22Rv1 (cell line): ENCODE measurements at regions not wholly inside any gene's neighbourhood (a gene's known extent, or its start where the extent isn't known, plus 50 kb on each side); places are given as distances from the start of the nearest gene placed in this dataset.

ENCODE experiments used
- H3K27ac ChIP-seq: fragments of 450-650 bp; 2 replicates; pipeline ENCODE4 v1.5.1; 2017
- CTCF ChIP-seq: fragments of 450-650 bp; IDR thresholded peaks from 2 replicates; pipeline ENCODE4 v1.5.1; 2017; ENCODE audit warnings: mild to moderate bottlenecking
- ZFX ChIP-seq: fragments of 450-650 bp; IDR thresholded peaks from 2 replicates; pipeline ENCODE4 v1.6.1; 2017; ENCODE audit warnings: antibody characterized with exemption, borderline replicate concordance

DNA sequence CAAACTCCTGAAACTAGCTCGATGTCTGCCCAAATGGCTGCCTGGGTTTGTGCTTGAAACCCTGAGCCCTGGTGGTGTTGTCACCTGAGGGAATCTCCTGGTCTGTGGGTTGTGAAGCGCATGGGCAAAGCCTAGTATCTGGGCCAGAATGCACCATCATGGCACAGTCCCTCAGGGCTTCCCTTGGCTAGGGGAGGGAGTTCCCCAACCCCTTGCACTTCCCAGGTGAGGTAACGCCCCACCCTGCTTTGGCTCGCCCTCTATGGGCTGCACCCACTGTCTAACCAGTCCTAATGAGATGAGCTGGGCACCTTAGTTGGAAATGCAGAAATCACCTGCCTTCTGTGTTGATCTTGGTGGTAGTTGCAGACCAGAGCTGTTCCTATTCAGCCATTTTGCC lies 152.9 kb upstream of the MAP3K7 start:
- TF ChIP-seq ZFX (no peak), CTCF (no peak)
- no peak overlapping the region for H3K27ac ChIP-seq

DNA sequence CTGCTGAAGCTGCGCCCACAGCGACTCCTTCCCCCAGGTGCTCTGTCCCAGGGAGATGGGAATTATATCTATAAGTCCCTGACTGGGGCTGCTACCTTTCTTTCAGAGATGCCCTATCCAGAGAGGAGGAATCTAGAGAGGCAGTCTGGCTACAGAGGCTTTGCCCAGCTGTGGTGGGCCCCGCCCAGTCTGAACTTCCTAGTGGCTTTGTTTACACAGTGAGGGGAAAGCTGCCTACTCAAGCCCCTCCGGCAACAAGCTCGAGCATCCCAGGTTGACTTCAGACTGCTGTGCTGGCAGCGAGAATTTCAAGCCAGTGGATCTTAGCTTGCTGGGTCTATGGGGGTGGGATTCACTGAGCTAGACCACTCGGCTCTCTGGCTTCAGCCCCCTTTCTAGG lies 152.5 kb upstream of the MAP3K7 start:
- H3K27ac ChIP-seq, result no peak overlapping the region
- TF ChIP-seq CTCF (no peak), ZFX (no peak)

- H3K27ac ChIP-seq, result no peak overlapping the region
- TF ChIP-seq CTCF, result no peak
- no peak for TF ChIP-seq ZFX
Measured at GRCh38 chr6:90730151-90730673, 143.3 kb upstream of the MAP3K7 start.

GRCh38 chr6:90729057-90729456 lies 142.2 kb upstream of the MAP3K7 start:
- TF ChIP-seq ZFX, result no peak
- no peak for TF ChIP-seq CTCF

GRCh38 chr6:90722648-90723047 lies 135.8 kb upstream of the MAP3K7 start:
- no peak for TF ChIP-seq CTCF
- no peak for TF ChIP-seq ZFX
- H3K27ac ChIP-seq, result peak overlapping the region; percentile 62

More at GRCh38 chr6:90729057-90729456, 142.2 kb upstream of the MAP3K7 start:
- H3K27ac ChIP-seq, result no peak overlapping the region

- no peak overlapping the region for H3K27ac ChIP-seq
- no peak for TF ChIP-seq ZFX
- TF ChIP-seq CTCF, result no peak
Measured at GRCh38 chr6:90720404-90720803, 133.5 kb upstream of the MAP3K7 start.

DNA sequence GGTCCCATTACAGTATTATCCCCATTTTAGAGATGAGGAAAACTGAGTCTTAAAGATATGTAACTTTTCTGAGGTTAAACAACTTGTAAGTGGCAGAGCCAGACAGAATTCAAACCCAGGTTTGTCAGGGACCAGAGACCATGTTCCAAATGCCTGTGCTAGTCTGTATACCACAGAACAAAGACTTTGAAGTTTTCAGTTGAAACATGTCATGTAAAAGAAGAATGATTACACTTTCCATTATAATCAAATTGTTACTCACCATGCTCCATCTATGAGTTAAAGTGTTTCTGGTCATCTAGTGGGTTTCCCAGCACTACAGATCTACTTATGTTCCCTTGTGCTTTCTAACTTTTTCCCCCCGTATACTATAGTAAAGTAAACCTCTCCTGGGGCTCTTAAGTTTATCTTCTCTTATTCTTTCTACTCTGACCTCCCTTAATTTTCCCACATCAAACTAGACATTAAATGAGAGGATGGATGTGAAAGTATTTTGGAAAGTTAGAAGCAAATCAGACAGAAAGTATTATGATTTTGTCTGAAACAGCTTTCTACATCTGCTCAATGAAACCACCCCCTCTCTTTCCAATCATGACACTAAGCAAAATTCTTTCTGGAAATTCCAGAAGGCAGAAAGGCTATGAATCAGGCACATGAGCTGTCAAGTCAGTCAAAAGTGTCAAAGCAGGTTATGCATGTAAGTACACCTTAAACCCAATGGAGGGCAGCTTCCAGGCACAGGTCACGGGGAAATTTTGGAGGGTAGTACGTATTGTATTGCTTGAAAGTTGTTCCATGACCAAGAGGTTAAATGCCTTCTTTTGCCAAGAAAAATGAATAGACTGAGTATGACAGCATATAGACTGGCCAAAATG lies 132.7 kb upstream of the MAP3K7 start:
- TF ChIP-seq CTCF, result no peak
- TF ChIP-seq ZFX, result no peak
- H3K27ac ChIP-seq, result no peak overlapping the region
